ENCODE measurements at regions not wholly inside any gene's neighbourhood (a gene's known extent, or its start where the extent isn't known, plus 50 kb on each side); places are given as distances from the start of the nearest gene placed in this dataset.

GRCh38 chr2:18754286-18754685, 164.9 kb upstream of the NT5C1B start:
- Histone ChIP-seq H3K9me3 (ENCODE audit: control insufficient read depth in 4 of 4, low read length in 3 of 4) (no peaks in the 10 kb centered on the region), H3K4me1 (ENCODE audit: control insufficient read depth in 4 of 4, insufficient read depth in 4 of 4, low read length in 3 of 4) (peaks cover 0 to 8% (median 2%) of the 10 kb centered on the region in 4 donors), H3K9ac (ENCODE audit: low read depth in 1 of 2, low read length in 2 of 2) (no peak overlapping the region), H3K27me3 (ENCODE audit: control insufficient read depth in 4 of 4, insufficient read depth in 4 of 4, low read length in 3 of 4) (no peaks in the 10 kb centered on the region), H3K4me3 (ENCODE audit: low read depth in 1 of 3, low read length in 3 of 3) (no peak overlapping the region), H3K27ac (ENCODE audit: low read depth in 1 of 2, low read length in 2 of 2) (no peak overlapping the region), H3K36me3 (ENCODE audit: control insufficient read depth in 4 of 4, insufficient read depth in 3 of 4, low read depth in 1 of 4, low read length in 3 of 4) (no peaks in the 10 kb centered on the region)
- TF ChIP-seq SP1 (IDR thresholded peaks at IDR 0.05) (no peak), NR2F2 (IDR thresholded peaks at IDR 0.05) (no peak), HNF4G (IDR thresholded peaks at IDR 0.05) (no peak), REST (IDR thresholded peaks at IDR 0.05) (no peak), HNF4A (conservative IDR thresholded peaks at IDR 0.05) (no peak), YY1 (IDR thresholded peaks at IDR 0.05) (no peak), FOXA1 (IDR thresholded peaks at IDR 0.05) (no peak), ZBTB33 (IDR thresholded peaks at IDR 0.05) (no peak), RAD21 (IDR thresholded peaks at IDR 0.05) (no peak), CTCF (IDR thresholded peaks at IDR 0.05; ENCODE audit: low read depth, low read length, missing input control) (no peak), TAF1 (conservative IDR thresholded peaks at IDR 0.05) (no peak), FOXA2 (IDR thresholded peaks at IDR 0.05) (no peak), GABPA (IDR thresholded peaks at IDR 0.05 in 1 of 2, conservative IDR thresholded peaks at IDR 0.05 in 1 of 2) (no peak)
- WGBS, result 96% methylated on average over 1 of the region's 1 CpG
- DNase-seq (ENCODE audit: low spot score), result no peak

- Histone ChIP-seq H3K27me3 (ENCODE audit: control insufficient read depth in 4 of 4, insufficient read depth in 4 of 4, low read length in 3 of 4) (no peaks in the 10 kb centered on the region), H3K36me3 (ENCODE audit: control insufficient read depth in 4 of 4, insufficient read depth in 3 of 4, low read depth in 1 of 4, low read length in 3 of 4) (no peaks in the 10 kb centered on the region), H3K9me3 (ENCODE audit: control insufficient read depth in 4 of 4, low read length in 3 of 4) (no peaks in the 10 kb centered on the region), H3K27ac (ENCODE audit: low read depth in 1 of 2, low read length in 2 of 2) (no peak overlapping the region), H3K4me1 (ENCODE audit: control insufficient read depth in 4 of 4, insufficient read depth in 4 of 4, low read length in 3 of 4) (peaks cover 0 to 8% (median 2%) of the 10 kb centered on the region in 4 donors), H3K4me3 (ENCODE audit: low read depth in 1 of 3, low read length in 3 of 3) (no peak overlapping the region), H3K9ac (ENCODE audit: low read depth in 1 of 2, low read length in 2 of 2) (no peak overlapping the region)
- no peak for DNase-seq (ENCODE audit: low spot score)
- 93% methylated on average over 4 of the region's 4 CpGs for WGBS
- TF ChIP-seq CTCF (IDR thresholded peaks at IDR 0.05; ENCODE audit: low read depth, low read length, missing input control) (no peak), ZBTB33 (IDR thresholded peaks at IDR 0.05) (no peak), RAD21 (IDR thresholded peaks at IDR 0.05) (peak in 1 of 2 donors; percentile 1), FOXA2 (IDR thresholded peaks at IDR 0.05) (no peak)
These were observed 164.4 kb upstream of the NT5C1B start for GRCh38 chr2:18753722-18754121.

Measured in liver (tissue), 8 donors.